NCI-H774 (cell line): ENCODE measurements at regions not wholly inside any gene's neighbourhood (a gene's known extent, or its start where the extent isn't known, plus 50 kb on each side); places are given as distances from the start of the nearest gene placed in this dataset.
"Not testable (repeated sequence)": the region's sequence is repeated elsewhere in the genome, so short reads cannot be mapped to it uniquely, and the experiment has no call there.

Experiments
- DNase-seq: peaks from one replicate; lab custom pipeline; 2025; lab: John Stamatoyannopoulos, UW

DNA sequence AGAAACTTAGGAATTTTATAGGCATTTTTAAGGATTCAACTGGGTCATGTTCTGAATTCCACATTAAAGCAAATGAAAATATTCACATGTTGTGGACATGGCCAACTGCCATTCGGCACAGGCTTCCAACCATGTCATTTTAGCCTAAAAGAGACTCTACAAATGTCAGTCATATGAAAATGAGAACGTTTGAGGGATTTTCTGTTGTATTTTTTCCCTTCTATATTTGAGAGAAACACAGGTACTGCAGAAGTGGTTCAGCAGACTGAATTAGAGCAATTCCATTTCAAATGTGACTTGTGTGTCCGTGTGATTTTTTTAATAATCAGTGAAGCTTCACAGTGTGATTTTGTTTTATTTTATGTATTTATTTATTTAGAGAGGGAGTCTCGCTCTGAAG is 124.3 kb downstream of the TP53TG3F start:
- DNase-seq = not testable (repeated sequence)

DNA sequence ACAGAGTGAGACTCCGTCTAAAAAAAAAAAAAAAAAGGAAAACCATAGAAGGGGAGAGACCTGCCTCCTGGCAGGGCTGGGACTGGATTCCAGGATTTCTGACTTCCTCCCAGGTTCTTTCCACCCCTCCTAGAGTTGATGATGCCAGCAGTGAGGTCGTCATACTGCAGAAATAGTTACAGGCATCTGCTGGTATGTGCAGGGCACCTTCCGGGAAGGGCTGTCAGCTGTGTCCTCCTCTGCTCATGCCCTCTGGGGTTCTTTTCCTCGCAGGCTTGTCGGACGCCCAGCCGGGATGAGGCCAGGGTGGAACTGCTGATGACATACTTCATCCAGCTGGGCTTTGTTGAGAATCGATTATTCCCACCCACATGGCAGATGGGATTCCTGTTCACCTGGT is 129.2 kb downstream of the TP53TG3F start:
- DNase-seq = not testable (repeated sequence)

DNA sequence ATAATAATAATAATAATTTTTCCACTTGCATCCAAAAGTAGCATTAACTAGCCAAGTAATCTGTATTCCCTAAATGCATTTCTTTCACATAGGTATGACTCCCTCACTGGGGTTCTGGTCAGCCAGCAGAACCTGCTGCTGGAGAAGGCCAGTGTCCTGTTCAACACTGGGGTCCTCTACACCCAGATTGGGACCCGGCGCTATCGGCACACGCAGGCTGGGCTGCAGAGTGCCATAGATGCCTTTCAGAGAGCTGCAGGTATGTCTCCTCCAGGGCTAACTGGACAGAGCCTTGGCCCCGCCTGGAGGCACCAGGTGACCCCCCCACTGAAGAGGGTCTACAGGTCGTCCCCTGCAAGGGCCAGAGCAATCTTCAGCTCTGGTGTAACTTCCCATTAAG is 133.9 kb downstream of the TP53TG3F start:
- DNase-seq = not testable (repeated sequence)

DNA sequence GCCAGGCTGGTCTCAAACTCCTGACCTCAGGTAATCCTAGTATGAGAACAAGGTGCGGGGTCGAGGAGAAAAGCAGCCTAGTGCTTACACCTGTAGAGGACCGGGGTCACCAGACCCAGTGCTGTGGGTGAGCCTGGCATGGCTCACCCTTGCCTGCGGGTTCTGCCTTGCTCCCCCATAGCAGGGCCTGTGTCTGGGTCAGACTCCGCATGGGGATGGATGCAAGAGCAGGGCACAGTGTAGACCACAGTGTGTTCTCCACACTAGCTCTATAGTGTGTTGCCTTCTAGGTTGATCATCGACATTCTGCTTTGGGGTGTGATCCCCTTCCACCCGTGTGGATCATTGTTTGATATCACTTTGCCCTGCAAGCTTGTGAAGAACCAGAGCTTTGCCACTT is 135.7 kb downstream of the TP53TG3F start:
- not testable (repeated sequence) for DNase-seq

DNA sequence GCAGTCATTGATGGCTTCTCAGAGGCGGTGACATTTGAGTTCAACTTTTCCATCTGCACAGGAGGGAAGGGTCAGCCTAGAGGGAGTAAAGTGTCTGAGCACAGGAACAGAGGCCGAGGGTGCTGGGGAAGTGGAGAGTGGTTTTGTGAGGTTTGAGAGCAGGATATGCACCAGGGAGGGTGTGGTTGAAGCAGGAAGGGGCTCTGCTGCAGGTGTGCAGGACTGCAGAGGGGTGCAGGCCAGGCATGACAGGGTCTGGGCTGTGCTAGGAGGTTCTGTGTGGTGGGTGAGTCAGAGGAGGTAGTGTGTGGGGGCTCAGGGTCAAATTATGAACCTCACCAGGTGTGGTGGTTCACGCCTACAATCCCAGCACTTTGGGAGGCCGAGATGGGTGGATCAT is 141.6 kb downstream of the TP53TG3F start:
- DNase-seq = not testable (repeated sequence)

DNA sequence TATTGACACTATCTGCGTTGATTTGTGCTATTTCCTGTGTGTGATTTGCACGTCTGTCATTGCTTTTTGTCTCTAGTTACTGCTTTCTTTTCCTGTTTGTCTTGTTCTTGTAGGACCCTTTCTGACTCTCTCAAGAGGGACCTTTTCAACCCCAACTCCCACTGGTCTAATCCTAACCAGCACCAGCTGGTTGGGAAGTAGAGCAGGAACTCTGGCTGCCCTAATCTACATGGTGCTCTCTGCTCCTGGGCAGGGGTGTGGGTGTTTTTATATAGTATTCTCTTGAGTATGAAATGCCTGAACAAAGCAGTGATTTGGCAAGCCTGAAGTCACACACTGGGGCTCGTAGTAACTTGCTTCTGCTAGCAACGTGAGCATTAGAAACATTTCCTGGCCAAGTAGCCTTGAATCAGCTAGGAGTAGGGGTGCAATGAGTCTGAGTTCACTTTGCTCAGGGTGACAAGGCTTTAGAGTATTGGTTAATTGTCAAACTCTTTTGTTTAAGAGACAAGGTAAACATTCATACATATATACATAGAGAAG is 164.2 kb downstream of the TP53TG3F start:
- DNase-seq = not testable (repeated sequence)

DNA sequence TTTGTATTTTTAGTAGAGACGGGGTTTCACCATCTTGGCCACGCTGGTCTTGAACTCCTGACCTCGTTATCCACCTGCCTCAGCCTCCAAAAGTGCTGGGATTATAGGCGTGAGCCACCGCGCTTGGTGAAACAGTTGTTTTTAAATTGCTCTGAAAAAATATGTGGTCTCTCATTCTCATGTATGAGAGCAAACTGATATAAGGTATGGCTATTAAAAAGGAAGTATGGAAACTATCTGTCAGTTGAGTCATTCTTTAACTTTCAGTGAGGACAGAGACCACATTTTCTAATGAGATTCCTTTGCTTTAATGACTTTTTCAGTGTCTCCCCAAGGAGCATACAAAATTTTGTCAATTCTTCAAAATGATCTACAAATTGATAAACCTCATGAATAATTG is 169.5 kb downstream of the TP53TG3F start:
- DNase-seq = not testable (repeated sequence)

DNA sequence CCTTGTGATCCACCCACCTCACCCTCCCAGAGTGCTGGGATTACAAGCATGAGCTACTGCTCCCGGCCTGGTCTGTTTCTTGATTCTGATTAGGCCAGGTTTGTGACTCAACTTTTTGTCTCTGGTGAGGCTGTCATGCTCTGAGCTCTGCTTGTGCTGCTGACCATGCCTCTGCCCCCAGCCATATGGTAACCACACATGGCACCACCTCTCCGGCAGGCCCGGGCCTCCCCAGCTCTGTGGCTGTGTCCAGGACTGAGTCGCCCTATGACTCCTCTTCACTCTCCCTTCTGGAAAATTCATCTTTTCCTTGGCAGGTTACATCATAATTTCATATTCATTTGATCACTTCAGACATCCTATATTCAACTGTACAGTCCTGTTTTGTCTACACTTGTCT is 172.3 kb downstream of the TP53TG3F start:
- DNase-seq = not testable (repeated sequence)

DNA sequence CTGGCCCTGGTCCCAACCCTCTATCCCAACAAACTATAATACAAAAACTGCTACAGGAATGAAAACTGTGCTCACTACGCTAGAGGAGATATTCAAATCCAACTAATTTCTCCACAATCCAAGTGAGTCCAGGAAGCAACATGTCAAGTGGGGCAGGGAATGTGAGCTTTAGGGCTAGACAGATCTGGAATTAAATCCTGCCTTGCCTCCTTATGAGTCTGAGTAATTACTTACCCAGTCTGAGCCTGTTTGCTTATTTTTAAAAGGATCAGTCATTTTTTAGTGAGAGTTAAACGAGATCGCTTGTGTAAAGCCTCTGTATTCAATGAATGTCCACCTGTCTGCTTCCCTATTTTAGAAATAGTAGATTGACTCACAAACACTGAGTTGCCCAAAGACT is 174.6 kb downstream of the TP53TG3F start:
- DNase-seq = not testable (repeated sequence)

DNA sequence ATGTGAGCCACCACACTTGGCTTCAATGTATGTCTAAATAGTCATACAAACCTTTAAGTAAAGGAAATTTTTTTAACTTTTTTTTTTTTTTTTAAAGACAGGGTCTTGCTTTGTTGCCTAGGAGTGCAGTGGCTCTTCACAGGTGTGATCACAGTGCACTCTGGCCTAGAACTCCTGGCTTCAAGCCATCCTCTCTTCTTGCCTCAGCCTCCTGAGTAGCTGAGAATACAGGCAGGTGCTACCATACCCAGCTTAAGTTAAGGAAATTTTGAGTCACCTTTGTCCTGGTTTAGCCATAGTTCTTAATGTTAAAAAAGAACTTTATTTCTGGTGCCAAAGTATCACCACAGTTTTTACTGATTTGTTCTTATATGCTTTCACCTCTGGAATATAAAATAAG is 177.3 kb downstream of the TP53TG3F start:
- DNase-seq = not testable (repeated sequence)

DNA sequence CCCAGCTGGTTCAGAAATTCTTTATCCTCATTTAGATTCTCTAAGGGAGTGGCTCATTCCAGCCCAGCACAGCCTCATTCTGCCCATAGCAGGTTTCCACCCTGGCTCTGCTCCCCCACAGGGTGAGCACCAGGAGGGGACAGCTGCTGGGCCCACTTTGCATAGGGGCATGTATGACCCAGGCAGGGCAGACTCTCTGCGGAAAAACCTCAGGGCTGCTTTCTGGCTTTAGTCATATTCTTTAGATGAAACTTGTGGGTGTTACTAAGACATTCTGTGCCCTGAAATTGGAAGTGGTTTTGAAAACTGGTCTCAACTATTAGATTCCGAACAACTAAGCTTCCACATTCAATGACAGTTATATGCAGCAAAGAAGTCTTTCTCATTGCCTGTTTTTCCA is 183.9 kb downstream of the TP53TG3F start:
- DNase-seq = not testable (repeated sequence)

DNA sequence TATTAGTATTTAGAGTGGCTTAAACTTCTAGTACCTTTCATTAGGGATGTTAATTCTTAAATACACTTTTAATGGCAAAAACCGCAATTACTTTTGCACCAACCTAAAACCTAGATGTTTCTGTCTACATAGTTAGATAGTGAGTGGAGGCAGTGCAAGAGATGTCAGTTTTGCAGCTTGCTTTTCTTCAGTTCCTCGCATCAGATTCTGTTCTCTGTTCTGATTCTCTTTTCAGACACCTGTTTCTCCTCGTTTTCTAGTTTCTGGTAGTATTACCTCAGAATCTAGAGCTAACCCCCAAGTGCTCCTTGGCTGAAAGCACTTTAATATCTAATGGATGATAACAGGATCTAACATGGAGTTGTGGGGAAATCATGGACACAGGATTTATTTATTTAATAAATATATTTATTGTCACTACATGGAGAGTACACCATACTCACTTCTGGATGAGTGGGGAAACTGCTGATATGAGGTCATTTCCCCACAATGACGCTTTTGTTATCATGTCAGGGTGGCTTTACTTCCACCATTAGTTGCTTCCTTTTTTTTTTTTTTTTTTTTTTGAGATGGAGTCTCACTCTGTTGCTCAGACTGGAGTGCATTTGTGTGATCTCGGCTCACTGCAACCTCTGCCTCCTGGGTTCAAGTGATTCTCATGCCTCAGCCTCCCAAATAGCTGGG is 184.4 kb downstream of the TP53TG3F start:
- not testable (repeated sequence) for DNase-seq

DNA sequence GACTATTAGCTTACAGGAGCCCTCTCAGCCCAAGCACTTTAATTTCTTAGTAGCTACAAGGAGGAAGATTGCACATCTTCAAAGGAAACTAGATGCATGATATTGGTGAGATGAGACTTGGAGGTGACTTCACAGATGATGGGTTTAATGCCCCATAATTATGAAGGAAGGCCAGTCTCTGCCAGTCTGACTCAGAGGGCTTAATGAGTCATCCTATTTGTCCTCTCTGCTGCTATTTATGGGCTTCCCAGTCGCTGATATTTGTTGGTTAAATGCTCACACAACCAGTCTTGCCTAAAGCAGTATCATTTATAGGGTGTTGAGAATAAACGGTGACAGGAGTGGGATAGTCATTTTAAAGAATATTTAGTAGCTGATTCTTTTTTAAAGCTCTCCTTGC is 187.0 kb downstream of the TP53TG3F start:
- not testable (repeated sequence) for DNase-seq

DNA sequence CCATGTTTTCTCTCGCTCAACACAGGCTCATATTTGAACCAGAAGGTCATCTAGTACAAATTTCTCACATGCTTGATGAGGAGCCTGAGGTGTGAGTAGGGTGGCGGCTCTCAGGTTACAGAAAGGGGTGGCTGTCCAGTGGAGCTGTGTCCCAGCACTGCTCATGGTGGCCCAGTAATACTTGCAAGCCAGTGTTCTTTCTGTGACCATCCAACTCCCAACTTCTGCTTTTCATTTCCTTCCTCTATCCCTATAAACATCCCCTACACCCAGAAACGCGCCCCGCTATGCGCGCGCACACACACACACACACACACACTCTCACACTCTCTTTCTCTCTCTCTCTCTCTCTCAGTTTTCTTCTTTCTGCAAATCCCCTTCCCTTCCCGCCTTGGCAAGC is 196.3 kb downstream of the TP53TG3F start:
- DNase-seq = not testable (repeated sequence)

DNA sequence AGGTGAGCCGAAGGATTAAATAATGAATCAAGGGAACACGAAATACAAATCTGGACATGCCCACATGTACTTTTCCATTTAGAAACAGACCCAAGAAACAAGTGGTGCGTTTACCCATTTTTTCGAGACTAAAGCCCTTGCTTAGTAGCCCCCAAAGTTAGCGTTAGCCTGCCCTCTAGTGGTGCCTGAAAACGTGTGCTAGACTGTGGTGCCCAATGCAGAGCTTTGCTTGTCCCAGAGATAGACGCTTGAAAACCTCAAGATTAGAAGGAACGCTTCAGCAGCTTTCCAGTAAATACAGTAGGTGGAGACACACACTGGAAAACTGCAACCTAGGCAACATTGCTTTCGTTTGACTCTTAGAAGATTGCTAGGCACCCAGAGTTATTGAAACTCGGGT is 197.0 kb downstream of the TP53TG3F start:
- not testable (repeated sequence) for DNase-seq

DNA sequence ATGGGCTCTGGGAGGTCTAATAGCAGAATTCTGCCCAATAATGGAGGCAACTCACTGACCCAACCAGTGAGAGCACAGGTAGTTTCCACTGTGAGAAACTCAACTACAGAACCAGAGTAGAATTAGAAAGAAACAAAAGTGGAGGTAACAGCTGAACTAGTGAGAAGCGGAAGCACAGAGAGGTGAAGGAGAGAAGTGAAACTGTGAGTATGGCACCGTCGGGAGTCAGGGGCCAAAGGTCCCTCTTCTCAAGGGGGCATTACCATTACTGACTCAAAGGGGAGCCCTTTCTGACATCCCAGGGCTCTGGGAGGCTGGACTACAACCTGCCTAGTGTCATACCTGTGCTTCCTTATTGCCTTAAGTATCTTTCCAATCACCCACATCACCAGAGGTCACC is 198.3 kb downstream of the TP53TG3F start:
- not testable (repeated sequence) for DNase-seq

DNA sequence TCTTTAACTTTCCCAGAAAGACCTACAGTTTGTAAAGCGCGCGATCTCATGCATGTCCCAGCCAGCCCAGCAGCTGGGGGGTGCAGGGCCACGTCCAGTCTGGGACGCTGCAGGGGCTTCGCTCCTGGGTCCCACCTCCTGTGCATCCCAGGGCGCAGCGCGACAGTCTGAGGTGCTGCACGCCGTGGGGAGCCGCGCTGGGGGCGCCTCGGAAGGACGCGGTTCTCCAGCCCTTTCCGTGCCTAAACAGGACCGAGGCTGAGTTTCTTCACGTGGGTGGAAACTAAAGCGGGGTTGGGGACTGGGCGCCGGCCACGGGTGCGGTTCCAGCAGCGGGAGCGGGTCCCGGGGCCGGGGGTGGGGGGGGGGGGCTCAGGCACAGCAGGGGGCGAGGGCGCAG is 221.4 kb downstream of the TP53TG3F start:
- DNase-seq = not testable (repeated sequence)

DNA sequence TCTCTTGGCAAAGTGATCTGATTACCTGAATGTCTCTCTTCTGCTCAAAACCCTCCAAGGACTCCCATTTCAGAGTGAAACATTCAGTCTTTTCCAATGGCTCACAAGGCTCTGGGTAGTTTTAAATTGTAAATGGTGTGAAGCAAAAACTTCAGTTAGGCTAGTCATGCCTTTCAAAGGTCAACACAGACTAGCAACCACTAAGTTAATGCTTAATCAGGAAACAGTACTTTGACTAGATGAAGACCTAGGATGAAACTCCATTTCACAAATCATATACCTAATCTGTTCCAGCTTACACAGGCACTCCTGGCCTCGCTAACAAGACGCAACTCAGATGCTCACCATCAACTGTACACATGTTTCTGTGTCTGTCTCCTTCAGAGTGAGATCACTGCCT is 240.9 kb downstream of the TP53TG3F start:
- DNase-seq = not testable (repeated sequence)

DNA sequence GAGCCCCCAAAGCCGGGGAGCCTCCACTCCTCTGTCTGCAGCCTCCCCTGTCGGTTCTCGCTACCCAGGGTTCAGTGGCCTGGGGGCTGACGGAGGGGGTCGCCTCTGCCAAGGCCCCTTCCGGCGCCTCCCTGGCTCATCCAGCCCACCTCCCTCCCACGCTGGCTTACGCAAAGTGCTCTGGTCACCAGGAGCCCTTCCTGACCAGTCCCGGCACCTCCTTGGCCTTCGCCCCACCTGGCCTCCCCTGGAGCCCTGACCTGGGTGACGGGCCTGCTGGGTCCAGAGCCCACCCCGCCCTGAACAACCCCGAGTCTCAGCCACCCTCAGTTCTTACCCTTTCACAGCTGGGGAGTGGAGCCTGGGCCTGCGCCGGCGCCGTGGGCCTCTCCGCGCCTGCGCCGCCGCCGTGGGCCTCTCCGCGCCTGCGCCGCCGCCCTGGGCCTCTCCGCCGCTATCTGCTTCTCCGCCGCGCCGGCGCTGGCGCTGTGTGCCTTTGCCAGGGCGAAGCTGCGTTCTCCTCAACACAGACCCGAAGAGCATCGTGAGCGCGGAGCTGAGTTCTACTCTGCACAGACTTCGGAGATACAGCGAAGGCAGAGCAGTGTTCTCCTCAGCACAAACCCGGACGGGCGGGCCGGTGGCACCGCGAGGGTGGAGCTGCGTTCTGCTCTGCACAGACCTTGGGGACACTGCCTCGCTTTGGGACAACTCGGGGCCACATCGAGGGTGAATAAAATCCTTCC is 247.6 kb downstream of the TP53TG3F start:
- DNase-seq = peak; percentile 3

DNA sequence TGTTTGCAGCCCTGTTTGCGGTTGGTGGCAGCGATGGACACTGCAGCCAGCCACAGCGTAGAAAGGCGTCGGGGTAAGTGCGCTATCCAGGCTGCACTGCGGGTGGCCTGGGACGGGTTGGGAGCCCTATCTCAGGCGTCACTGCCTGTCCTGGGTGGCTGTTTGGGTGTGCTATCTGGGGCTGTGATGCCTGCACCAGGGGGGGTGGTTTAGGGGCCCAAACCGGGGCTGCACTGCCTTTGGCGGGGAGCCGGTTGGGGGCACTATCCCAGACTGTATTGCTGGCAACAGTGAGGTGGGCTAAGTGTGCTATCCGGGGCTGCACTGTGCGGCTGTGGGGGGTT is 248.2 kb downstream of the TP53TG3F start:
- not testable (repeated sequence) for DNase-seq

DNA sequence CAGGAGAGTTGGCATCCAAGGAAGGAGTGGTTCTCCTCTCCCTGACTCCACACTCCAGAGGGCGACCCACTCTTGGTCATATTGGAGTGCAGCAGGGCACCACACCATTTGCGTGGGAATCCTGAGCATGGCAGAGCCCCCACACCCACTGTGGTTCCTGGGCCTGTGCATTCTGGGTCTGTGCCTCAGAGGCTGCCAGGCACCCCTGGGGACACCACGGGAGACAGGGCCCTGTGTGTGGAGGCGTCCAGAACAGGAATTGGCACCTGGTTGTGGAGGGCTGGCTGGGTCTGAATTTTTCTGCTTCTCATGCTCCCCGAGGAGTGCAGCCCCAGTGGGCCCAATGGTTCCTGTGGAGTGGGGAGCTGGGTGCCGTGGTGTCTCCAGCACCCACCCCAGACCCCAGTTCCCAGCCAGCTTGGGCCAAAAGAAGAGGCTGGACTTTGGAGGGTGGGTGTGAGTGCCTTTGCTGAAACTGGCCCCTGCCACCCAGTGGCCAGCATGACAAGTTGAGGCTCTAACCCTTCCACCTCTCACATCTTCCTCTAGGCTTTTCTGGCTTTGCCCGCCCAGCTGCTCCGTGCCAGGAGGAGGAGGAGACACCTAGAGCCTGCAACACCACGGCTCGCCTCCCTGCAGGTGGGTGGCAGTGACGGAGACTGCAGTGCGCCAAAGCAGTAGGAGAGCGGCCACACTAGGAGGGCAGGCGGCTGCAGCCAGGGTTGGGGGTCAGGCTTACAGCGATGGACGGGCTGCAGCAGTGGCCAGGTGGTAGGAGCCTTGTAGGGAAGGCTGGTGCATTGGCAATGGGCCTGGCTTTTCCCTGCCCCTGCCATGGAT is 250.7 kb downstream of the TP53TG3F start:
- not testable (repeated sequence) for DNase-seq

DNA sequence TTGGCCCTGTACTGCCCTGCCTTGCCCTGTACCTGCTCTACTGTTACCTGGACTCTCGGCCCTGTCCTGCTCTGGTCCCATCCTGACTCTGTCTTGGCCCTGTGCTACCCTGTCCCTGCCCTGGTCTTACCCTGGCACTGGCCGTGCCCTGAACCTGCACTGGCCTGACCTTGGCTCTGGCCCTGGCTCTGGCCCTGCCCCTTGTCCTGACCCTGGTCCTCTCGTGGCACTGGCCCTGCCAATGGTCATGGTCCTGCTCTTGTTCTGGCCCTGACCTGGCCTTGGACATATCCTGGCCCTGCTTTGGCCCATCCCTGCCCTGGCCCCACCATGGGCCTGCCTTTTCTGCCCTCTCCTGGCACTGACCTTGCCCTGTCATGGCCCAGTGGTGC is 251.3 kb downstream of the TP53TG3F start:
- DNase-seq = not testable (repeated sequence)
